IPS-18c (cell line): ENCODE measurements at regions not wholly inside any gene's neighbourhood (a gene's known extent, or its start where the extent isn't known, plus 50 kb on each side); places are given as distances from the start of the nearest gene placed in this dataset.

Source experiments
- H3K4me3 ChIP-seq: 2 replicates; pipeline ENCODE4 v1.7.0; 2013; ENCODE audit warnings: low read depth, mild to moderate bottlenecking, low read length, moderate library complexity; ENCODE audit not compliant: insufficient read depth
- H3K9me3 ChIP-seq: one replicate; pipeline ENCODE4 v1.6.1; 2013; ENCODE audit warnings: mild to moderate bottlenecking, low read length, moderate library complexity; ENCODE audit not compliant: control insufficient read depth, insufficient read depth

DNA sequence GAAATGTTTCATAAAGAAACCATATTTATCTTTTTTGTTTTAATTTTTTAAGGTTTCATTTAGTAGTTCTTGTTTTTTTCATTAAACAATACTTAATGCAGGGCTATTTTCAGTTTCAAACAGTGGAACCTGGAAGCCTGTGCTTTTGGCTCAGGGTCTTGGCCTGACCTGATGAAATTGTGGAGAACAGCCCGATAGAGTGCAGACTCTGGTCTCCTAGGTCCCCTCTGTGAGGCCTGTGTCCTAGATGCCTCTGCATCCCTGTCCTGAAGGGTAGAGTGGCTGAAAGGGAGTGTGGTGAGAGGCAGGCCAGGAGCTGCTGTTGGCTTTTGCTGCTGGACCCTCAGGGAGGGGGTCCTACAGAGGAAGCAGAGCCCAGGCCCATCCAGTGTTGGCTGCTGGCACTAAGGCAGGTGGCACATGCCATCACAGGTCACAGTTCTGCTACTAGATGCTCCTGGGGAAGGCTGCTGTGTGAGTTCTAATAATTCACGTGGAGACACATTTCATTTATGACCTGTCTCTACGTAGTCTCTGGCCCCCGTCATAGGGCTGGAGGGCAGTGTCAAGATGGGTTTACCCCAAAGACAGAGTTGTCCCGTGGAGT, 201.0 kb upstream of the COPS8 start:
- no peak overlapping the region for H3K4me3 ChIP-seq
- no peaks in the 10 kb centered on the region for H3K9me3 ChIP-seq

DNA sequence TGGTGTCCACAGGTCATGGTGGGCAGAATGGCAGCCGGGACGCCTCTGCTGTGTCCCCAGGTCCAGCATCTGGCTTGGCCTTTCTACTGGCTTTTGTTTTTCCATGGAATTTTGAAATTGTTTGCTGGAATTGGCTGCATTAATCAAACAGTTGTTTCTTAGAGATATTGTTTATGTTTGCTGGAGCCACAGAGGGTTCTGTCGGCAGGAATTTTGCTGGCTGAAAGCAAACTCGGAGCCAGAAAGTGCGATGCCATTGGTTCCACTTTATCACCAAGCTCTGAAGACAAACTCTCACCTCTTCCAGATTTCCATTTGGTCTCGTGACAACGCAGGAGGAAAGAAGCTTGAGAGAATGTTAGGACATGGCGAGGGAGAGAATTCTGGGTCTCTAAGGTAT, 199.2 kb upstream of the COPS8 start:
- no peak overlapping the region for H3K4me3 ChIP-seq

GRCh38 chr2:236887531-236887930, 198.2 kb upstream of the COPS8 start:
- Histone ChIP-seq H3K9me3 (peaks cover 2% of the 10 kb centered on the region), H3K4me3 (no peak overlapping the region)

More for the DNA sequence above, 199.2 kb upstream of the COPS8 start:
- H3K9me3 ChIP-seq = peaks cover 2% of the 10 kb centered on the region

- Histone ChIP-seq H3K4me3 (no peak overlapping the region), H3K9me3 (peaks cover 2% of the 10 kb centered on the region)
Observed at GRCh38 chr2:236887953-236888793, 197.5 kb upstream of the COPS8 start.

GRCh38 chr2:236888794-236889780, 196.6 kb upstream of the COPS8 start:
- Histone ChIP-seq H3K4me3 (no peak overlapping the region), H3K9me3 (peaks cover 2% of the 10 kb centered on the region)

- H3K4me3 ChIP-seq = no peak overlapping the region
- H3K9me3 ChIP-seq = peaks cover 2% of the 10 kb centered on the region
Observed at GRCh38 chr2:236889791-236890704, 195.6 kb upstream of the COPS8 start.

DNA sequence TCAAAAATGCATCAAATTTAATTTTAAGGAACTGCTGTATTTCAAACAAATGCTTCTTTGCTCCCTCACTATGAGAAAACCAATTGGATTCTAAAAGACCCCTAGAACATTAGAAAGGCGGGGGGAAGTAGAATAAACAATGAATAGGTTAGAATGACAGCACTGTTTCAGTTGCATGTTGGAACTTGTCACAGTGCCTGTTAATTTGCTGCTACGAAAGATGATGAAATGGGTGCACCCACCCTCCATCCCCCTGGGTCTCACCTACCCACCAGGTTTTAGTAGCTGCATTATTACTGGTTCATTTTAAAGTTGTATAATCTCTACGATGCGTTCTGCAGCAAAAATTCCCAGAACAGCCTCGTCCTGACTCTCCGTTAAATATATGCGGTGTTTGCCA, 193.0 kb upstream of the COPS8 start:
- Histone ChIP-seq H3K9me3 (peaks cover 2% of the 10 kb centered on the region), H3K4me3 (no peak overlapping the region)

DNA sequence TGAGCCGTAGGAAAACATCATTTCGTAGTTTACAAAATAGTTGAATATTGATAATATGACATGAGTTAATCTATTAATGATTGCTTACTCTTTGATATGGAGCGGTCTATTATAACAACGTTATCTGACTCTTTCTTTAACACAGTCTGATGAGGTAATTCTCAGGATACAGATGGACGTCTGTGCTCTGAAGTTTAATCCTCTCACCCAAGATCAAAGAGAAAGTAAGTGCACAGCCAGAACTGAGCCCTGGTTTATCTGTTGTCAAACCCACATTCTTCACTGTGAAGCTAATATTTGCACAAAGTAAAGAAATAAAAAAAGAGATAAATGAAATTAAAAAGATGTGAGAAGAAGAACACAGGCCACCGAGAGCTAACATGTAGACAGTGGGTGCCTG, 190.9 kb upstream of the COPS8 start:
- Histone ChIP-seq H3K9me3 (peaks cover 2% of the 10 kb centered on the region), H3K4me3 (no peak overlapping the region)

- peaks cover 1% of the 10 kb centered on the region for H3K9me3 ChIP-seq
- no peak overlapping the region for H3K4me3 ChIP-seq
Observed at GRCh38 chr2:236895497-236895896, 190.2 kb upstream of the COPS8 start.

GRCh38 chr2:236896688-236897087, 189.0 kb upstream of the COPS8 start:
- Histone ChIP-seq H3K4me3 (no peak overlapping the region), H3K9me3 (no peaks in the 10 kb centered on the region)

DNA sequence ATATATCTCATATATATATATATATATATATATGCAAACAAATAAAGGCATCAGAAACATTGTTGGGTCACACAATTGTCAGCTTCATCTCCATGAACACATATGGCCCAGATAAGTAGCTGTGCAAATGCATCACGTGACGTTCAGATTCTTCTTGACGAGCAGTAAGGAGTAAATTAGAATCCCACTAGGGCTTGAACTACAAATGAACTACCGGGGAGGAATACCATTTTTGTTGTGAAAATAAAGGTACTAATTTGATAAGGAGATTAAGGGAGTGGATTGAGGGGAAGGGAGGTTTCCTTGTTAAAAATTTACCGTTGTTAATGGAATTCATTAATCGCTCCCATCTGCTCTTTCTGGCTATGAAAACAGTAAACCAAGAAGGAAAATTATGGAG, 186.5 kb upstream of the COPS8 start:
- Histone ChIP-seq H3K4me3 (no peak overlapping the region), H3K9me3 (no peaks in the 10 kb centered on the region)

- no peaks in the 10 kb centered on the region for H3K9me3 ChIP-seq
Observed at GRCh38 chr2:236899950-236900640, 185.6 kb upstream of the COPS8 start.

GRCh38 chr2:236901956-236902355, 183.7 kb upstream of the COPS8 start:
- Histone ChIP-seq H3K4me3 (no peak overlapping the region), H3K9me3 (no peaks in the 10 kb centered on the region)

More at GRCh38 chr2:236899950-236900640, 185.6 kb upstream of the COPS8 start:
- no peak overlapping the region for H3K4me3 ChIP-seq

DNA sequence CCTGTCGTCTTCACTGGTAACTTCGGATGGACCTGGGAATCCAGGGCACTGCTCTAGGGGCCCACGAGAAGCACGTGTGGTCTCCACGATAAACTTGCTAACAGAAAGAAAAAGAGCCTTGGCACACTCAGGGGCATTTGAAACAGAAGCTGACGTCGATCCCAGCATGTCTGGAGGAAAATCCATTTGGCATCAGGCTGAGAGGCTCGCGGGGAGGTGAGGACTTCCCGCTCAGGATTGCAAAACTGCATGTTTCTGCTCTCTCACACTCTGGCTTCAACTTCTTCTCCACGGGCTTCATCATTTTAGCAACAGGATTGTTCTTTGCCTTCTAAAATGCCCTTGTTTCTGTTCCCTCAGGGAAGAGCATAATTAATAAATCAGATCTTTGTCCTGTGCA, 181.7 kb upstream of the COPS8 start:
- no peak overlapping the region for H3K4me3 ChIP-seq
- no peaks in the 10 kb centered on the region for H3K9me3 ChIP-seq

DNA sequence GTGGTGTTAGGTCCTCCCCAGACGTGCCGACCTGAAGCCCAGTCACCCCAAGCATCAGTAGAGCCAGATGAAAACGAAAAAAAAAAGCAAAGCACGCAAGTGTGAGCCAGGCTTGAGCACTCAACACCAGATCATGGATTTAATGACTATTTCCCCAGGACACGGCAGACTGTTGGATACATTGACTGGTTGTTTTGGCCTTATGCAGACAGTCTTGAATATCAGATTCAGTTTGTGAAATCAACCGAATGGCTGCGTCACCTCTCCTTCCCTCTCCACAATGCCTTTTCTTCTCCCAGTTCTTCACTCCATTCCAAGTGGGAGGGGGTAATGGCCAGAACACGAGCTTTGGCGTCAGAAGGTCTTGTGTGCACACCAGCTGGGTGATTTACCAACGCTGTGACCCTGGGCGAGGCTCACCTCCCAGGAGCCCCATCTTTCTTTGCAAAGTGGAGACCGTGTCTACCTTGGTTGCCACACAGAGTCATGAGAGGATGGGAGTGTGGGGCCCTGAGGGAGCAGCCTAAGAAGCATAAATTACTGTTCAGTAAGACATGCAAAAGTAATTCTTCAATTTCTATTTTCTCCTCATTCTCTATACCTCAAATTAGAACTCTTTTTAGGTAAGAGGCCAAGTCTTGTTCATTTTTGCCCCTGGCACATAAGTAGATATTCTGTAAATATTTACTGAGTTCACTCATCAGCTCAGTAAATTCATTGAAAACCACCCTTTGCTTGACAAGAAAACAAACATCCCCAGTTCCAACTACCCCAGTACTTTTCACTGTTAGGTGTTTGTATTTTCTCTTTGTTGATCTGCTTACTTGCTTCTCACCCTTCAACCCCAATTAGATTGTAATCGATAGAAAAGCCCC, 181.1 kb upstream of the COPS8 start:
- H3K4me3 ChIP-seq = no peak overlapping the region
- H3K9me3 ChIP-seq = no peaks in the 10 kb centered on the region
